ENCODE measurements at regions not wholly inside any gene's neighbourhood (a gene's known extent, or its start where the extent isn't known, plus 50 kb on each side); places are given as distances from the start of the nearest gene placed in this dataset.

DNA sequence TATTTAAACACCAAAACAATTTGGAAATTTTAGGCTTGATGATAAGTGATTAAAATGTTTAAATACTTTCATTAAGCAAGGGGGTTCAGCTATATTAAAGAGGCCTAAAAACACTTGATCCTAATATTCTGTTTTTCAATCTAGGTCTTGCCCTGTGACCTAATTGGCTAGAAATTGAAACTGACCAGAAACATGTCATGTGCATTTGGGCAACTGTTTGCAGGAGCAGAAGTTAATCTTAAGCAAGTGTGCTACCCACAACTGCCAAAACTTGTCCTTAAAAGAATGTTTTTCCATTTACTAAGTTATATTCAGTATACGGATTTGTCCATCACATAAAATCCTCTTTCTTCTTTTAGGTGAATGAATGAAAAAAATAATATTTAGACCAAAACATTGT is 167.3 kb downstream of the PPP1R3A start:
- TF ChIP-seq, protein P1, sequence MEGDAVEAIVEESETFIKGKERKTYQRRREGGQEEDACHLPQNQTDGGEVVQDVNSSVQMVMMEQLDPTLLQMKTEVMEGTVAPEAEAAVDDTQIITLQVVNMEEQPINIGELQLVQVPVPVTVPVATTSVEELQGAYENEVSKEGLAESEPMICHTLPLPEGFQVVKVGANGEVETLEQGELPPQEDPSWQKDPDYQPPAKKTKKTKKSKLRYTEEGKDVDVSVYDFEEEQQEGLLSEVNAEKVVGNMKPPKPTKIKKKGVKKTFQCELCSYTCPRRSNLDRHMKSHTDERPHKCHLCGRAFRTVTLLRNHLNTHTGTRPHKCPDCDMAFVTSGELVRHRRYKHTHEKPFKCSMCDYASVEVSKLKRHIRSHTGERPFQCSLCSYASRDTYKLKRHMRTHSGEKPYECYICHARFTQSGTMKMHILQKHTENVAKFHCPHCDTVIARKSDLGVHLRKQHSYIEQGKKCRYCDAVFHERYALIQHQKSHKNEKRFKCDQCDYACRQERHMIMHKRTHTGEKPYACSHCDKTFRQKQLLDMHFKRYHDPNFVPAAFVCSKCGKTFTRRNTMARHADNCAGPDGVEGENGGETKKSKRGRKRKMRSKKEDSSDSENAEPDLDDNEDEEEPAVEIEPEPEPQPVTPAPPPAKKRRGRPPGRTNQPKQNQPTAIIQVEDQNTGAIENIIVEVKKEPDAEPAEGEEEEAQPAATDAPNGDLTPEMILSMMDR (IDR thresholded peaks at IDR 0.05): no peak
- TF ChIP-seq AFF4 (CRISPR knock-in tag; IDR thresholded peaks at IDR 0.05; ENCODE audit: borderline replicate concordance): no peak
- no peak for TF ChIP-seq CREB1 (CRISPR knock-in tag; IDR thresholded peaks at IDR 0.05)
- TF ChIP-seq GTF2I (CRISPR knock-in tag; conservative IDR thresholded peaks at IDR 0.05): no peak
- TF ChIP-seq, protein P2, sequence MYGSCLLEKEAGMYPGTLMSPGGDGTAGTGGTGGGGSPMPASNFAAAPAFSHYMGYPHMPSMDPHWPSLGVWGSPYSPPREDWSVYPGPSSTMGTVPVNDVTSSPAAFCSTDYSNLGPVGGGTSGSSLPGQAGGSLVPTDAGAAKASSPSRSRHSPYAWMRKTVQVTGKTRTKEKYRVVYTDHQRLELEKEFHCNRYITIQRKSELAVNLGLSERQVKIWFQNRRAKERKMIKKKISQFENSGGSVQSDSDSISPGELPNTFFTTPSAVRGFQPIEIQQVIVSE (CRISPR knock-in tag; IDR thresholded peaks at IDR 0.05; ENCODE audit: borderline replicate concordance): no peak
- no peak for TF ChIP-seq ELF4 (CRISPR knock-in tag; IDR thresholded peaks at IDR 0.05; ENCODE audit: low read depth)

Measured in WTC11 (cell line).